ENCODE measurements at regions not wholly inside any gene's neighbourhood (a gene's known extent, or its start where the extent isn't known, plus 50 kb on each side); places are given as distances from the start of the nearest gene placed in this dataset.

DNA sequence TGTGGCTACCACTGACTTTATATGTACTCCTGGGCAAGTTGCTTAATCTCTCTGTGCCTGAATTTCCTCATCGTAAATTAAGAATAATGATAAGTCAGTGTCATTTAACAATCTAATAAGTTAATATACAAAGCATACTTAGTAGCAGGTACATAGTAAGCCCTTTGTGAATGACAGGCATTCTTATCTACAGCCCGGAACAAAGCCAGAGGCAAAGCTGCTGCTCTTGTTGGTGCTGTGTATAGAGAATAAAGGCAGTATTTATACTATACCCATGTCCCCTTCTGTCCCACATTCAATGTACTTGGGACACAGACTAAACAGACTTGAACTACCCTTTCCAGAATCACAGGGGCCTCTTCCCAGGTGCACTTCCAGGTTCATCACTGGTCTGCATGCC is 229.7 kb upstream of the NCAM1 start:
- BruUV-seq (replicated peaks) = no TSS peak

DNA sequence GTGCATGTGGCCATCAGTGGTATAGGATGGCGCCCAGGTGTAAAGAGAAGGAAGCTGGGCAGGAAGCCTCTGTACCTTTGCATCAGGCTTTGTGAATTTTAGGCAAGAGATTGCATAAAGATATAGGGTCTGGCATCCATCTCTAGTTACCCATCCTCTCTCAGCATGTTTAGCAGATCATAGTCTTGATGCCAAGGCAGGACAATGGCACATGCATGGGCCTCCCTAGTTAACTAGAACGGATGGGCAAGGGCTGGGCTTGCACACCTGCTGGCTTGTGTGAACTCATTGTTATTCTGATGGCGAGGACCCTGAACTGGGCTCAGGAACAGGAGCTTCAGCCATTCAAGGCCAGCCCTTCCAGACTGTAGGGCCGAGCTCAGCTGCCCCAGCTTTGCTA is 229.2 kb upstream of the NCAM1 start:
- TF ChIP-seq, protein P1, sequence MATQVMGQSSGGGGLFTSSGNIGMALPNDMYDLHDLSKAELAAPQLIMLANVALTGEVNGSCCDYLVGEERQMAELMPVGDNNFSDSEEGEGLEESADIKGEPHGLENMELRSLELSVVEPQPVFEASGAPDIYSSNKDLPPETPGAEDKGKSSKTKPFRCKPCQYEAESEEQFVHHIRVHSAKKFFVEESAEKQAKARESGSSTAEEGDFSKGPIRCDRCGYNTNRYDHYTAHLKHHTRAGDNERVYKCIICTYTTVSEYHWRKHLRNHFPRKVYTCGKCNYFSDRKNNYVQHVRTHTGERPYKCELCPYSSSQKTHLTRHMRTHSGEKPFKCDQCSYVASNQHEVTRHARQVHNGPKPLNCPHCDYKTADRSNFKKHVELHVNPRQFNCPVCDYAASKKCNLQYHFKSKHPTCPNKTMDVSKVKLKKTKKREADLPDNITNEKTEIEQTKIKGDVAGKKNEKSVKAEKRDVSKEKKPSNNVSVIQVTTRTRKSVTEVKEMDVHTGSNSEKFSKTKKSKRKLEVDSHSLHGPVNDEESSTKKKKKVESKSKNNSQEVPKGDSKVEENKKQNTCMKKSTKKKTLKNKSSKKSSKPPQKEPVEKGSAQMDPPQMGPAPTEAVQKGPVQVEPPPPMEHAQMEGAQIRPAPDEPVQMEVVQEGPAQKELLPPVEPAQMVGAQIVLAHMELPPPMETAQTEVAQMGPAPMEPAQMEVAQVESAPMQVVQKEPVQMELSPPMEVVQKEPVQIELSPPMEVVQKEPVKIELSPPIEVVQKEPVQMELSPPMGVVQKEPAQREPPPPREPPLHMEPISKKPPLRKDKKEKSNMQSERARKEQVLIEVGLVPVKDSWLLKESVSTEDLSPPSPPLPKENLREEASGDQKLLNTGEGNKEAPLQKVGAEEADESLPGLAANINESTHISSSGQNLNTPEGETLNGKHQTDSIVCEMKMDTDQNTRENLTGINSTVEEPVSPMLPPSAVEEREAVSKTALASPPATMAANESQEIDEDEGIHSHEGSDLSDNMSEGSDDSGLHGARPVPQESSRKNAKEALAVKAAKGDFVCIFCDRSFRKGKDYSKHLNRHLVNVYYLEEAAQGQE (IDR thresholded peaks at IDR 0.05; ENCODE audit: insufficient read depth in 1 of 2, low read depth in 2 of 2, low read length in 1 of 2) = no peak
- TF ChIP-seq, protein P2, sequence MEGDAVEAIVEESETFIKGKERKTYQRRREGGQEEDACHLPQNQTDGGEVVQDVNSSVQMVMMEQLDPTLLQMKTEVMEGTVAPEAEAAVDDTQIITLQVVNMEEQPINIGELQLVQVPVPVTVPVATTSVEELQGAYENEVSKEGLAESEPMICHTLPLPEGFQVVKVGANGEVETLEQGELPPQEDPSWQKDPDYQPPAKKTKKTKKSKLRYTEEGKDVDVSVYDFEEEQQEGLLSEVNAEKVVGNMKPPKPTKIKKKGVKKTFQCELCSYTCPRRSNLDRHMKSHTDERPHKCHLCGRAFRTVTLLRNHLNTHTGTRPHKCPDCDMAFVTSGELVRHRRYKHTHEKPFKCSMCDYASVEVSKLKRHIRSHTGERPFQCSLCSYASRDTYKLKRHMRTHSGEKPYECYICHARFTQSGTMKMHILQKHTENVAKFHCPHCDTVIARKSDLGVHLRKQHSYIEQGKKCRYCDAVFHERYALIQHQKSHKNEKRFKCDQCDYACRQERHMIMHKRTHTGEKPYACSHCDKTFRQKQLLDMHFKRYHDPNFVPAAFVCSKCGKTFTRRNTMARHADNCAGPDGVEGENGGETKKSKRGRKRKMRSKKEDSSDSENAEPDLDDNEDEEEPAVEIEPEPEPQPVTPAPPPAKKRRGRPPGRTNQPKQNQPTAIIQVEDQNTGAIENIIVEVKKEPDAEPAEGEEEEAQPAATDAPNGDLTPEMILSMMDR (IDR thresholded peaks at IDR 0.05) = no peak
- TF ChIP-seq TCF7L2 (IDR thresholded peaks at IDR 0.05; ENCODE audit: low read depth, low read length) = no peak
- no peak for TF ChIP-seq POLR2AphosphoS5 (IDR thresholded peaks at IDR 0.05; ENCODE audit: low read depth, low read length)
- no peak for TF ChIP-seq SIN3A (IDR thresholded peaks at IDR 0.05; ENCODE audit: borderline replicate concordance, insufficient read depth, low read depth, low read length)
- Histone ChIP-seq H3K27me3 (ENCODE audit: control insufficient read depth, insufficient read depth, low read length) (no peaks in the 10 kb centered on the region; the same call in 1 of the 2 replicates), H3K4me3 (ENCODE audit: low read depth in 2 of 2, low read length in 2 of 2) (no peak overlapping the region), H3K36me3 (ENCODE audit: control insufficient read depth, insufficient read depth, low read length) (no peaks in the 10 kb centered on the region), H3K27ac (ENCODE audit: low read length) (no peak overlapping the region), H3K4me1 (ENCODE audit: control insufficient read depth, insufficient read depth, low read length) (no peaks in the 10 kb centered on the region), H3K9me3 (ENCODE audit: control insufficient read depth, insufficient read depth, low read depth, low read length) (no peaks in the 10 kb centered on the region)
- ATAC-seq (no peak), DNase-seq (ENCODE audit: low read depth, low spot score) (no peak)
- no TSS peak for BruUV-seq (replicated peaks)
- in situ Hi-C loops (cut with HindIII; ENCODE audit: low pct_unique_long_range_greater_than_20kb, low sequenced_read_pairs) = no loop called here
- ChIA-PET CTCF (no interaction called here), POLR2A (no interaction called here)
- intact Hi-C loops (cut with micrococcal nuclease; ENCODE audit: unreplicated experiment) = no loop called here

More for the DNA sequence above, 229.7 kb upstream of the NCAM1 start:
- H3K4me3 ChIP-seq (ENCODE audit: low read depth in 2 of 2, low read length in 2 of 2) = no peak overlapping the region
- DNase-seq (ENCODE audit: low read depth, low spot score) = no peak
- CTCF ChIA-PET = no interaction called here
- H3K27ac ChIP-seq (ENCODE audit: low read length) = no peak overlapping the region
- no peaks in the 10 kb centered on the region for H3K36me3 ChIP-seq (ENCODE audit: control insufficient read depth, insufficient read depth, low read length)
- no peak for TF ChIP-seq TCF7L2 (IDR thresholded peaks at IDR 0.05; ENCODE audit: low read depth, low read length)
- TF ChIP-seq SIN3A (IDR thresholded peaks at IDR 0.05; ENCODE audit: borderline replicate concordance, insufficient read depth, low read depth, low read length) = no peak
- TF ChIP-seq, protein P1 (IDR thresholded peaks at IDR 0.05; ENCODE audit: insufficient read depth in 1 of 2, low read depth in 2 of 2, low read length in 1 of 2) = no peak
- intact Hi-C loops (cut with micrococcal nuclease; ENCODE audit: unreplicated experiment) = no loop called here
- no peaks in the 10 kb centered on the region for H3K4me1 ChIP-seq (ENCODE audit: control insufficient read depth, insufficient read depth, low read length)
- no peaks in the 10 kb centered on the region; the same call in 1 of the 2 replicates for H3K27me3 ChIP-seq (ENCODE audit: control insufficient read depth, insufficient read depth, low read length)
- POLR2A ChIA-PET = no interaction called here
- in situ Hi-C loops (cut with HindIII; ENCODE audit: low pct_unique_long_range_greater_than_20kb, low sequenced_read_pairs) = no loop called here
- no peak for ATAC-seq
- H3K9me3 ChIP-seq (ENCODE audit: control insufficient read depth, insufficient read depth, low read depth, low read length) = no peaks in the 10 kb centered on the region
